ENCODE measurements at regions not wholly inside any gene's neighbourhood (a gene's known extent, or its start where the extent isn't known, plus 50 kb on each side); places are given as distances from the start of the nearest gene placed in this dataset.

DNA sequence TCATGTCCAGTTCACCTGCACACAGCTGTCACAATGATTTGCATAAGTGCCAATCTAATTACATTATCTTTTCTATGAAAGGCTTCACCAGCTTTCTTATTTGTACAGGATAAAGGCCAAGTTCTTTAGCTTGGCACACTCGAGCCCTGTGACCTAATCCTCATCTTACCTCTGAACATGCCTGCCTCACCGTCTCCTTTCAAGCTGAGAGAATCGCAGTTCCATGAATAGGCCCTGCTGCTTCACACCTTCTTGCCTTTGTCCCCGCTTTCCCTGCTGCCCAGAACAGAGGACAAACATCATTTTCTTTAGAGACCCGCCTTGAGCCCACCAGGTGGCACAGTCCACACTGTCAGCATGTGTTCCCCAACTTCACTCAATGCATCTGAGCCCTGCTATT, 1094.7 kb downstream of the BCL11A start:
- DNase-seq (ENCODE audit: low read depth, low spot score) = no peak

DNA sequence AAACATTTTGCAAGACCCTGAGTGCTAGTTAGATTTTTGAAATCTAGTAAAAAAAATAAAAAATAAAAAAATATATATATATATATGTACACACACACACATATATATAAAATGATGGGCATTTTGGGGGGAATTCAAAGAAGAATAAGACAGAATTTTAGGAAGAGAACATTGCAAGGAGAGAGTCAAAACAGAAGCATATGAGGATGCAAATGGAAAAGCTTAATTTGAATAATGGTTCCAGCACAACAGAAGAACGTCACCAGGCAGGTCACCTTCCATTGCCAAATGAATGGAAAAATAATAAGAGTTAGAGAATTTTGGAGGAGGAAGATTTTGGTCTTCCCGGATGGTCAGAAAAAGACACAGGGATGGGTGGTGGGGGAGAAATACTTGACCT, 1097.2 kb downstream of the BCL11A start:
- no peak for DNase-seq (ENCODE audit: low read depth, low spot score)

DNA sequence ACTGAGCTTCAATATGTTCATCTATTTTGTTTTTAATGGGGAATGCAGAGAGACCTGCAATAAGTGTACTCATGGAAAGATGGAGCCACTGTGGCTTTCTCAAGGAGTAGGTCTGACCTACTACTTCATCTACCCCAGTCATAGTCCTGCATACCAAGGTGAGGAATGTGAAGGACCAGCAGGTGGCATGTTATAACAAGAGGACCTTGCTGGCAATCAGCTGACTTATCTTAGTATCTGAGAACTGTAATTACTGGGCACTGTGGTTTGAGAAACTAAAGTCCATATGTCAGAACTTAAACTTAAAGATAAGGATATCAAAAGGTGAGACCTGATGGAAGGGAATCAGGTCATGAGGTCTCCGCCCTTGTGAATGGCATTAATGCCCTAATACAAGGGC, 1104.2 kb downstream of the BCL11A start:
- DNase-seq (ENCODE audit: low read depth, low spot score) = no peak

DNA sequence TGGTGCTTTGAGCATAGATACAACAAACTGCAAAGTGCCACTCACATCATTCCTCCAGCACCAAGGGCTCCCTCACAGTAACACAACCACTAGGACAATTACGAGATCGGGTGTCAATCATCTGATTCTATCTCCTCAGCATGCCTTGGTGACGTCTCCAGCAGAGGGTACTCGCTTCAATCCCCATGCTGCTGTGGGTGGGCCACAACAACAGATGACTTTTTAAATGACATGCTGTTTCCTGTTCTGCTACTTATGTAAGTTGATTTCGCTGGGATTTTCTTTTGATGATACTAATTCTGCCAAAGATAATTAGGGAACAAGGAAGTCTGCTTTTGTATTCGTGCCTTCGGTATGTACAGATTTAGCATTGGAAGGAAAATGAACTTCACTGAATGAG, 1113.0 kb downstream of the BCL11A start:
- DNase-seq (ENCODE audit: low read depth, low spot score) = no peak

DNA sequence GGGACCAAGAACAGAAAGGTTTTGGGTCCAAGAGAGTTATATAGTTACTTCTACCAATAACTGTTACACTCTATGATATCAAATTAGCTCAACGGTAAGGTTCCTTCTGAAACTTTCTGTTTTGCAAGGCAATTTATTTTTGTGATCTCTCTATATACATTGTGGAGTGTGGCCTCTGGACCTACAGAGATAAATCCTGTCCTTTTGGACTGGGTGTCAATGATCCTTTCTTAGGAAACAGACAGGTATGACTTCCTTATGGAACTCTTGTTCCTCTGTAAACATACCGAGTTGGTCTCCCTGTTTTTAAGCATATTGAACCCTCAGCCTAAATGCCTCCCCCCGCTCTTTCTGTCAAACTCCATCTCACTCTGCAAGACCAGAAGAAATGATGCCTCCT, 1117.8 kb downstream of the BCL11A start:
- DNase-seq (ENCODE audit: low read depth, low spot score) = no peak

DNA sequence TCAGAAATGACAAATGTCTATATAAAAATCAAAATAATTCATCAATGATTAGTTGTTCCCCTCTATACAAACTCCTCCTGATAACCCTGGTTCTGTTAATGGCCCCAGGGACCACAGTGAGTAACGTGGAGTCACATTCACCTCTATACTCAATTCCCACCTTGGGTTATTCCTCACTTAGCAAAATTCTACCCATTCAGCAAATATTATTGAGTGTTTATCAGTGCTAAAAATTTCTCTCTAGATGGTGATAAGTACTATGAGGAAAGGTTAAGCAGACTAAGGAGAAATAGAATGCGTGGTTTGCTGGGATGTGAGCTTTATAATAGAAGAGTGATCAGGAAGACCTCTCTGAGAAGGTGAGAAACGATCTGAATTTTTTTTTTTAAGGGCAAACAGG, 1124.5 kb downstream of the BCL11A start:
- no peak for DNase-seq (ENCODE audit: low read depth, low spot score)

DNA sequence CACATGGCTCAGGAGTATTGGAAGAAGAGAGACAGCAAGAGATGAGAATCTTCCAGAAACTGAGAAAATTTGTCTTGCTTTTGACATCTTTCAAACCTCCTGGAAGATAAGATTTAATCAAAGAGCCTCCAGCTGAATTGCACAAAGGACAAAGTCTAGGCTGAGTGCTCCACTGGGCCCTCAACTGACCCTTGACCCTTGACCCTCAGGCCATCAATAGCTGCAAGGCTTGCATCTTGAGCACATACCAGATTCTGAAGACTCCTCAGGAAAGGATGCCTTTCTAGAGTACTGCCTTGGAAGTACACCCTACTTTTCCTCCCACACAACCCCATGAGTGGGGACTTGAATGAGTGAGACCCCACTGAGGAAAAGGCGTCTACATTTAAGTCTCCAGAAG, 1125.5 kb downstream of the BCL11A start:
- DNase-seq (ENCODE audit: low read depth, low spot score) = no peak

DNA sequence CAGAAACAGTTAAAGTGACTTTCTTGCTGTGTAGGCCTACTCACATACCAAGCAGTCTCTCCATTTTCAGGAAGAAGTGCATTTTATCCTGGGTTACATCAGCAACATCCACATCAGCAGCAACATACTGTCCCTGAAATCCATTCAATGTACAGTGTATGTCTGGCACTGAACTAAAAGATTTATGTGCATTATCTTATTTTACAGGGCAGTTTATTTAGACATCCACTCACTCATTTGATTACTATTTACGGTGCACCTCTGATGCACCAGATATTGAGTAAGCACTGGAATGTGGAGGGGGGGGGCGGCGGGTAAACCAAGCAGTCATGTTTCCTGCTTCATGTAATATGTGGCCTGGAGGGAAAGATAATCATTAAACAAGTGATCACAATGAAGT, 1128.2 kb downstream of the BCL11A start:
- no peak for DNase-seq (ENCODE audit: low read depth, low spot score)

DNA sequence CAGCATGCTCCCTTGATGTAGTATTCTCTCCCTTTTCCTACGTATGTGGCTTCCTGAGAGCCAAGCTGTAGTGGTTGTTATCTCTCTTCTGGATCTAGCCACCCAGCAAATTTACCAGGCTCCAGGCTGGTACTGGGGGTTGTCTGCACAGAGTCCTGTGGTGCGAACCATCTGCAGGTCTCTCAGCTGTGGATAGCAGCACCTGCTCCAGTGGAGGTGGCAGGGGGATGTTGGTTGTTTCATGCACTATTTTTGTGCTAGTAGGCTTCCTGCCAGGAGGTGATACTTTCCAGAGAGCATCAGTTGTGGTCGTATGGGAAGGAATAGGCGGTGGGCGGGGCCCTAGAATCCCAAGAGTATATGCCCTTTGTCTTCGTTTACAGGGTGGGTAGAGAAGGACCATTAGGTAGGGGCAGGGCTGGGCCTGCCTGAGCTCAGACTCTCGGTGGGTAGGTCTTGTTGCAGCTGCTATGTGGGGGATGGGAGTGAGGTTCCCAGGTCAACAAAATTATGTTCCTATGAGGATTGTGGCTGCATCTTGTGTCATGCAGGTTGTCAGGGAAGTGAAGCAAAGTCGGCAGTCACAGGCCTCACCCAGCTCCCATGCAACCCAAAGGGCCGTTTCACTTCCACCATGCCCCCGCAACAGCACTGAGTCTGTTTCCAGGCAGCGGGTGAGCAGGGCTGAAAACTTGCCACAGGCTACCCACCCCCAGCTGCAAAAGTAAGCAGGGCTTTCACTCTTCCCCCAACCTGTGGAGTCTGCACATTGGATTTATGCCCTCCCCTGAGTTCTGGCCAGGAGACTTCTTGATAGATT, 1139.5 kb downstream of the BCL11A start:
- DNase-seq (ENCODE audit: low read depth, low spot score) = no peak

DNA sequence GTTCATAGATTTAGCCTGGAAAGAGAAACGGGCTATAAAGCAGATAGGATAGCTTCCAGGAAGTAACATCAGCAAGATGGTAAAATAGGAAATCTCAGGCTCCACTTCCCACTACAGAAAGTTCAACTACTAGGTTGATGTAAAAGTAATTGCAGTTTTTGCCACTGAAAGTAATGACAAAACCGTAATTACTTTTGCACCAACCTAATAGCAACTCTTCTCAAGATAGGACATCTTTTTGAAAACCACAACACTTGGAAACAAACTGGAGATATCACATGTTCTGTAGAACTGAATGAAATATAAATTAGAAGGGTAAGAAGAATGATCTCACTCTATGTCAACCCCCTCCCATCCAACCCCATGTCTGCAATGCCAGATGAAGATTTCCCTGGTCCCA, 1154.3 kb downstream of the BCL11A start:
- DNase-seq (ENCODE audit: low read depth, low spot score) = no peak

DNA sequence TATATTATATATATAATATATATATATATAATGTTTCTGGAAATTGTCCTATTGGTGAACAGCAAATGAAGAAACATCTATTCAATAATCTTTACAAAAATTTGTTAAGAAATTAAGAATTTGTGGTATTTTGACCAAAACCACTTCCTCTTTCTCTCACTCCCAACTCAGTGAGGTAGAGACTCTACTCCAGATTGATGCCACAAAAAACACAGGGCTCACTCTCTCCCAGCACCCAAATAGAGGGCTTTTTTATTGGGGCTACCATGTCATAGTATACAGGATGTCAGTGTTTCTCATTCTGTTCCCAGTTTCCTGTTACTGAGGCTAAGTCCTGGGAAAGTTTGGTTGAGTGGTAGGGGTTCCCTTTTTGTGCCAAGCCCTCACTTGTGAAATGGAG, 1155.4 kb downstream of the BCL11A start:
- no peak for DNase-seq (ENCODE audit: low read depth, low spot score)

DNA sequence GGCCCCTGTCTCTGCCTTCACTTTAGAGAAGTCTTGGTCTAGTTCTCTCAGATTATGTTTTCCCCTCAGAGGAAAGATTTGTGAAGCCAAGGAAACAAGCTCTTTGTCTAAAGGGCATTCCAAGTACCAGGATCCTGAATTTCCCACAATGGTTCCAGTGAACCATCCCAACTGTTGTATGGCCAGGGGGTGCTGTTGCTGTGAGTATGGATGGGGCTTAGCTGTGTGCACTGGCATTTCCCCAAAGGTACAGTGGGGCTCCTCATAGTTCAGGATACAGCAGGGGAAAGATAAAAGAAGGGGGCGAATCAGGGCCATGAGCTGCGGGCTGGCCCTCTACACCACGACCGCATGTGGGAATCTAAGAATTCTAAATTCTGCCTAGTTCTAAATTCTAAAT, 1154.0 kb upstream of the FANCL start:
- DNase-seq (ENCODE audit: low read depth, low spot score) = no peak

DNA sequence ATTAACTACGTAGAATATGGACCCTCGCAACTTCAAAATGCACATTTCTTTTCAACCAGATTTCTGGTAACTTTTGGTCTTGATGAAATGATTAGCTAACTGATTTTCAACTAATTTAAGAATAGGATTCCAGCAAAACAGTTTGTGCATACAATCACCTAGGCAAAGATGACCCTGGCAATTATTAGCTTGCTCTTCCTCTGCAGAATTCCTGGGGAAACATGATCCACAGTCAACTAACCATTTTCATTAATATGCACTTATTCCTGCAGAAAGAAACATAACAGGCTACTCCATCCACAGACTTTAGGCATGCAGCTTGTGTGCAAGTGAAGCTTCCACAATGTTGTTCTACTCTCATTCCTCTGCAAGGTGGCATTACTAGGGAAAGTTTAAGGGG, 1150.8 kb upstream of the FANCL start:
- DNase-seq (ENCODE audit: low read depth, low spot score) = no peak

DNA sequence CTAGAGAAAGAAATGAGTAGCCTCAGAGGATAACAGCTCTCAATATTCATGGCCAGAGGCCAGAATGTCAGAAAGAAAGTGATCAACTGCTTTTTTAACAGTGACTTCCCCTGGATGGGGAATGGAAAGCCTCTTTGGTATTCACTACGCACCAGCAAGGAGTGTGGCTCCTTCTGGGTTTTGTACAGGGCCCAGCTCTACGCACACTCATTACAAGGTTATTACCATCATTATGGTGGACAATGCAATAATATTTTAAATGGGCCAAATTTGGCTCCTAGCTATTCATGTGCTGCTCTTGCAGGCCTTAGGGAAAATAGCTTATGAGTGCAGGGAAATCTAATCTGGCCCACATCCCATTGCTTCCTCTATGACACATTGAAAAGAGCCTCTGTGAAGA, 1149.5 kb upstream of the FANCL start:
- no peak for DNase-seq (ENCODE audit: low read depth, low spot score)

DNA sequence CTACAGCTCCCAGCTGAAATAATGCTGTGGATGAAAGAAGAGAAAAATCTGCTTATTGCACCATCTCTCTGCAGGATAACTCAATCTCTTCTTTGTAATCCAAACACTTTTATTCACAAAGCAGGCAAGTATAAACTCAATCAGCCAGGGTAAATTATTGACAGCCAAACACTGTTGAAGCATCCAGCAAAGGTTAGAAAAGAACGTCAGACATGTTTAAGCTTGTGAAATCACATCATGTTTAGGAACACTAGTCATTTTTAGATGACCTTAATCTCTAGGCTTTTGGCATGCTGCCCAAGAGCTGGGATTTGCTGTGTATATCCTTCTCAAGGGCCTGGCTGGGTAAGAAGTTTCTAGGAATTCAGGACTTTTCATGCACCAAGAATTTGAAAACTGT, 1148.1 kb upstream of the FANCL start:
- DNase-seq (ENCODE audit: low read depth, low spot score) = no peak

DNA sequence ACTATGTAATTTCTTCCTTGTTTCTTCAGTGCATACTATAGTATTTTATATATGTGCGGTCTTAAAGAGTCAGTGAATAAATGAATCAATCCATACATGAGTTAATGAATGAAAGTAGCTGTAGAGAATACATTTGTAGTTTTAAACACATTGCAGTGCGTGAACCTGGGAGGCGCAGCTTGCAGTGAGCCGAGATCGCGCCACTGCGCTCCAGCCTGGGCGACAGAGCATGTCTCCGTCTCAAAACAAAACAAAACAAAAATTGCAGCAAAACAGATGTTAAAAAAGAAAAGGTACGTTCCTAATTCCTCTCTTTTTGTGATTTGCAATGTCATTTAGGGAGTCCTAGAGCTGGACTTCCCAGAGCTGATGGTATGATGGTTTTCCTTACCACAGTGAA, 1144.8 kb upstream of the FANCL start:
- no peak for DNase-seq (ENCODE audit: low read depth, low spot score)

DNA sequence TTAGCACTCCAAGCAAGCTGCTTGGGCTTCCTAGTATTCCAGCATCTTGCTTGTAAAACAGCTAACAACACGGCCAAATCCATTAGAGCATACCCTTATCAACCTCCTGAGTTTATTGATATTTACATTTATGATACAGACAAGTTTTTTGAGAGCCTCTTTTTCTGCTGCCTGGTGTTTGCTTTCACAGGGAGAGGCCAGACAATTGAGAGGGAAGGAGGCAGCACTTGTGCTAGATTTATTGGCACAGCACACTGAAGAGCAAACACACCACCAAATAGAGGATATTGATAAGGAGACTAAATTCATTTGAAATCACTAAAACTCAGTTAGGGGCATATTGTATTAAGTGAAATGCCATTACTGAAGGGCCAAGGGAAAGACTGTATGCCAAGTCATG, 1142.3 kb upstream of the FANCL start:
- DNase-seq (ENCODE audit: low read depth, low spot score) = no peak

DNA sequence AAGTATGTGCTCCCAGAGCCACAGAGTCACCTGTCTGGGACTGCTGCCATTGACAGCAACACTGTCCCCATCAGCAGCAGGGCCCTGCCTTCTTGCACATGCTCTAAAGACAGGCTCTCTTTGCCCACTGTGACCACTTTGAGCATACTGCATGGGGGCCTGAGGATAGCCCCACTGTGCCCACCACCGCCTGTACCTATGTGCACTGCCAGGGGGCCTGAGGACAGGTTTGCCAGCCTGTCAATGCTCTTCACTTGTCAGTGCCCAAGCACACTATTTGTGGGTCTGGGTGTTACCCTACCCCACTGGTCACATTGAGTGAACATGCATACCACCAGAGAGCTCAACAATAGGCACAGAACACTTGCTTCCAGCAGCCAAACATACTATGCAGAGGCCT, 1137.0 kb upstream of the FANCL start:
- DNase-seq (ENCODE audit: low read depth, low spot score) = no peak

DNA sequence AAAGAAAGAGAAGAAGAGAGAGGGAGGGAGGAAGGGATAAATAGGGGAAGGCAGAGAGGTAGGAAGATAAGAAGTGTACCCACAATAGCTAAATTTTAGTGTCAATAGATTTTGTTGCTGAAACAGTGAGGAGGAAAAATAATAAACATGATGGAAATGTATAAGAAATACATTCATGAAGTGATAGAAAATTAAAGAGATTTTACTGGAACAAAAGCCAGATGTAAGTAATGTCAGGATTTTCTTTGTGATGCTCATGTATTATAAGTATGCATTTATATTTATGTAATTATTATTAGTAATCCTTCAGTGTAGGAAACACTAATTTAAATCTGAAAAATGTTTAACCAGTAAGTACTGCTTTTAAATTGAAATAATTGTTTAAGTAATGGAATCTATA, 1125.2 kb upstream of the FANCL start:
- DNase-seq (ENCODE audit: low read depth, low spot score) = no peak

DNA sequence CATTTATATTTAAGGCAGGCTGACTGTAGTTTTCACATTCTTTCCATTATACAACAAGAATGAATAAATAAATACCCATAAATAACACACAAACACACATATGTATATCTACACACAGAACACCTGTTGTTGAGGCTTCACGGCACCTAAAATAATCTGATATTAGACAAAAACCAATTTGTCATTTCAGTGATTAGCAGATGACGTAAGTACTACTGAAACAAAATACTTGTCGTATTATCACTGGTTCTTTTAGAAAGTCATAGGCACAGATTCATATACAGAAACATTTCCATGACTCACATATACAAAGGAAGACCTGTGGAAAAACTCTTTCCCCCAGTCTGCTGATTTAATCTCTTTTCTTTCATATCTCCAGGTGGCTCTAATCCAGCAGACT, 1113.4 kb upstream of the FANCL start:
- no peak for DNase-seq (ENCODE audit: low read depth, low spot score)

DNA sequence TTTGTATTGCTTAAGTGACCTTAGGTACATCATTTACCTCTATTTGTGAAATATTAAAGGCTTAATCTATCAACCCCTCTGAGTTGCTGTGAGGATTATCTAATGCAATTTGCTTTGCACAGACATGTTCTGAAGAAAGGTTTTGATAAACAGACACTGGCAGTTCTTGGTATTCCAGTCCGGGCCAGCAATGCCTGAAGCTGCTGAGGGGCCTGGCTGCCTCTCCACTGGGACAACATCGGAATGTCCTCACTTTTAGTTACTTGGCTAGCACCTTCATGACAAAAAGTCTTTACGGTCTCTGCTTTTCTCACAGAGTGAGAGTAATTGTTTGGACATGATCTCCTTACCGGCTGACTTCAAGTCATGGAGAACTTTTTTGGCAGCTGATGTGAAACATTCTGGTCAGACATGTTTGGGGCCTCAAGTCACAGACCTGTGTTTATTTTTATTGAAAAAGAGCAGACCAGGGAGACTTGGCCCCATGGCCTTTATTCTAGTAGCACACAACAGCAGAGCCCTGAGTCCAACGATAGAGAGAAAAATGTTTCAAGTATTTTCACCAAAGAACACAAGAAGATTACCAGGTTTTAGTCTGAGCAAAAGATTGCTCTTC, 1112.3 kb upstream of the FANCL start:
- DNase-seq (ENCODE audit: low read depth, low spot score) = no peak

DNA sequence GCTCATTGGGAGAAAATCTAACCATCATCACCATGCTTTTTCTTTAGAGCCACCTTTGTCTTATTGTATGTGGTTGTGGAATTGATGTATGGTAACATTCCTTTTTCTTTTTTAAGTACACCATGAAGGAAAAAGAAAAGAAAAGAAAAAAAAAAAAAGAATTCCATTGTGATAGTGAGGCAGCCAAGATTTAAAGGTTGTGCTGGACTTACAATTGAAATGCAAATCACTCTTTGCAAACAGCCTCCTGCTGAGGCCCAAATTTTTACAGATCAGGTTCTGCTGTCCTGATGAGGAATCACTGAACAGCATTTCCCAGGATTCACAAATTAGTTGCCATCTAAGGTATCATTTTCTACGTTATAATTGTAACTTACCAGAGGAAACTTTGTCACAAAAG, 1101.0 kb upstream of the FANCL start:
- DNase-seq (ENCODE audit: low read depth, low spot score) = no peak

DNA sequence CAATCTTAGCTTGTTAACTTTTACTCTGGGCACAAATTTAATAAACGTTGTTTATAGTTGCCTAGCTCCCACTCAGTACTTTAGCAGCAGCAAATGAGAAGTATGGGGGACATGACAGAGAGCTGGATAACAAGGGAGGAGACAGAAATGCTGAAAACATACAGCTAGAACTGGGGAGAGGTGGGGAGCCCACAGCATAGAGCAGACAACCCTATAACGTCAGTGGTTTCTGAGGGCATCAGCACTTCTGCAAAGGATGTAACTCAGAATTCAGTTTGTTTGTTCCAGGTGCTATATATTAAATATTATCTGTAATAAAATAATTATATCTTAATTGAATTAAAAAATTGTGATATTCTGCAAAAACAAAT, 1098.7 kb upstream of the FANCL start:
- no peak for DNase-seq (ENCODE audit: low read depth, low spot score)

Data from smooth muscle cell of the brain vasculature (primary cell).